Epithelial cell of esophagus (primary cell): ENCODE measurements at regions not wholly inside any gene's neighbourhood (a gene's known extent, or its start where the extent isn't known, plus 50 kb on each side); places are given as distances from the start of the nearest gene placed in this dataset.
A peak's percentile ranks its signal among the peaks of the same experiment; 100 is the strongest.
"Not testable (repeated sequence)": the region's sequence is repeated elsewhere in the genome, so short reads cannot be mapped to it uniquely, and the experiment has no call there.

Experiments
- DNase-seq: peaks from one replicate; pipeline ENCODE4 v3.0.0; 2010; ENCODE audit warnings: low read depth
- H3K4me3 ChIP-seq: 2 replicates; pipeline ENCODE4 v1.5.1; 2011; ENCODE audit warnings: mild to moderate bottlenecking, low read length, control low read depth
- CTCF ChIP-seq: IDR thresholded peaks from 2 replicates; pipeline ENCODE4 v1.5.1; 2011; ENCODE audit warnings: low read depth, mild to moderate bottlenecking, low read length, control low read depth, inconsistent platforms; ENCODE audit not compliant: insufficient read depth; ENCODE audit errors: missing control alignments

- H3K4me3 ChIP-seq = no peak overlapping the region
- TF ChIP-seq CTCF = no peak
- peak; percentile 2 for DNase-seq
Measured at GRCh38 chr7:69095649-69096048, 502.6 kb upstream of the AUTS2 start.

- TF ChIP-seq CTCF = no peak
- H3K4me3 ChIP-seq = no peak overlapping the region
- no peak for DNase-seq
Measured at GRCh38 chr7:69104023-69104422, 494.3 kb upstream of the AUTS2 start.

GRCh38 chr7:69105092-69105491 is 493.2 kb upstream of the AUTS2 start:
- TF ChIP-seq CTCF = no peak
- peak; percentile 70 for DNase-seq
- H3K4me3 ChIP-seq = no peak overlapping the region

- TF ChIP-seq CTCF = no peak
- DNase-seq = no peak
- H3K4me3 ChIP-seq = no peak overlapping the region
Measured at GRCh38 chr7:69105981-69106380, 492.3 kb upstream of the AUTS2 start.

GRCh38 chr7:69106449-69106848 is 491.8 kb upstream of the AUTS2 start:
- not testable (repeated sequence) for DNase-seq, H3K4me3 ChIP-seq

- not testable (repeated sequence) for DNase-seq
Measured at GRCh38 chr7:69106946-69107345, 491.3 kb upstream of the AUTS2 start.

GRCh38 chr7:69108097-69108496 is 490.2 kb upstream of the AUTS2 start:
- H3K4me3 ChIP-seq = no peak overlapping the region
- no peak for TF ChIP-seq CTCF
- DNase-seq = no peak

More at GRCh38 chr7:69106946-69107345, 491.3 kb upstream of the AUTS2 start:
- not testable (repeated sequence) for H3K4me3 ChIP-seq

- TF ChIP-seq CTCF = no peak
- H3K4me3 ChIP-seq = no peak overlapping the region
- DNase-seq = peak; percentile 2
Measured at GRCh38 chr7:69109246-69109645, 489.0 kb upstream of the AUTS2 start.
